ENCODE measurements at regions not wholly inside any gene's neighbourhood (a gene's known extent, or its start where the extent isn't known, plus 50 kb on each side); places are given as distances from the start of the nearest gene placed in this dataset.
"Not testable (repeated sequence)": the region's sequence is repeated elsewhere in the genome, so short reads cannot be mapped to it uniquely, and the experiment has no call there.

DNA sequence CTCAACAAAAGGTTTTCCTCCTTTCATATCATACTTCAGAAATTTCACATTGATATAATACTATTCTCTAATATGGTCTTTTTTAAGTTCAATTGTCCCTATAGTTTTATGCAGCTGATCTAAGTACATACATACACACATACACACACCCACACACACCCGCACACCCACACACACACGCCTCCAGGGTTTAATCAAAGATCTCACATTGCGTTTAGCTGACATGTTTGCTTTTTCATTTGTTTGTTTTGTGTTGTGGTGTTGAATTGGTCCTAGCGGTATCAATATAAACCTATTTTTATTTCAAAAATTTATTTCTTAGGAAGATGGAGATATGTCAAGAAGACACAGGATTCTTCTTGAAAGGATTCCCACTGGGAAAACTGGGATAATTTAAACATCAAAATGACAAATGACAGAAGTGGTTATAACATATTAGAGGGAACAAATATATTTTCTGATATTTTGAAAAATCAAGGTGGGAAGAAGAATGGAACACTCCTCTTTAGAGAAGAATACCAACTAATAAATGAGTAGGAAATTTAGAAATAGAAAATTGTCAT, 434.9 kb upstream of the SLC30A5 start:
- DNase-seq (ENCODE audit: low read depth) = no peak

DNA sequence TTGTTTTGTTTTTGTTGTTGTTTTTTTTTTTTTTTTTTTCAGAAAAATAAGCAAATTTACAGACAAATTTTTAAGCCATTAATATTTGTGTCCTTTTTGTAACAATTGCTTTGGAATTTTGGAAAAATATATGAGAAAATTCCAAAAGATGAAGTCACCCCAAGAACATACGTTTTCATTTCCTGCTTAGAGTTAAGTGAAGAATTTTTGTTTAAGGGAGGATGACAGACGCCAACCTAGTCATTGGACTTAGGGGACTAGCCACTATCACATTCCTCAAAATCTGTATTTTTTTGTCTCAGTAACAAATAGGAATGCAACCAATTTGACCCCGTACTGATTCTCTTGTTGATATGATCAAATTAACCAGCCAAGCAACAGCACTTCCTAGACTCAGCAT, 433.9 kb upstream of the SLC30A5 start:
- DNase-seq (ENCODE audit: low read depth) = no peak

DNA sequence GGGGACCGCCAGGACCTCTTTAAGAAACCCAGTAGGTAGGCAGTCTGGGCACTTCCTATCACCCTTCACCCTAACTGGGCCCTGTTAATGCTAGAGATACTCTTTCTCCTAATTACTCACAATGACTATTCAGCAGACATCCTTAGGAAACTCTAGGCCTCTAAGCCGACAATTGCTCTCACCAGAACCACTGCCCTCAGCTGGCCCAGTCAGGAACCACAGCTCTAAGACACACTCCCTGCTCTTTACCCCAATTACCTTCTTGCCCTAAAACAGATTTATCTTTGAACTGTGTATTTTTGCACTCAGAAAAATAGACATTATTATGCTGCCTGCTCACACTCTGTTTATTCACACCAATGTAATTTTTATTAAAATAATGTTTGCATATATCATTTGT, 432.6 kb upstream of the SLC30A5 start:
- no peak for DNase-seq (ENCODE audit: low read depth)

DNA sequence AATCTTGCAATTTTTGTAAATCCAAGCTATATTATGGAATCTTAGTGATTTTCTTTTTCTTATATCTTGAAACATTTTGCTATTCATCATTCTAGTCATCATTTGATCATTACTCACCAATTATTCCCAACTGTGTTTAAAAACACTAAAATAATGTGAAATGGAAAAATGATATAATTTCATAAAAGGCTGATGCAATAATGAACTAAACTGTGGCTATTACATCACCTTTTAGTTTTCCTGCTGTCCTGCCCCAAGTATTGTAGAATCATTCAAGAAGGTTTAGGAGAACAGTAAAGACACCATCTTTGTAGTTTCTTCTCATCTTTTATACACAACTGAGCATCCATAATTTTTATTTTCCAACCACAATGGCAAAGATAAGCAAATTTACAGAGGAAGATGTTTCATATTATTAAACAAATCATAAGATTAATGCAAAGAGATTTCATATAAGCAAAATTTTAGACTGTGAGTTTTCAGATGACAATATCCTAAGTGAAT, 431.0 kb upstream of the SLC30A5 start:
- no peak for DNase-seq (ENCODE audit: low read depth)

GRCh38 chr5:68669864-68670575, 423.8 kb upstream of the SLC30A5 start:
- no peak for DNase-seq (ENCODE audit: low read depth)

- no peak for DNase-seq (ENCODE audit: low read depth)
These were observed 420.6 kb upstream of the SLC30A5 start for GRCh38 chr5:68673106-68673822.

- no peak for DNase-seq (ENCODE audit: low read depth)
These were observed 420.0 kb upstream of the SLC30A5 start for GRCh38 chr5:68673823-68674180.

GRCh38 chr5:68679041-68679440, 414.8 kb upstream of the SLC30A5 start:
- DNase-seq (ENCODE audit: low read depth) = no peak

DNA sequence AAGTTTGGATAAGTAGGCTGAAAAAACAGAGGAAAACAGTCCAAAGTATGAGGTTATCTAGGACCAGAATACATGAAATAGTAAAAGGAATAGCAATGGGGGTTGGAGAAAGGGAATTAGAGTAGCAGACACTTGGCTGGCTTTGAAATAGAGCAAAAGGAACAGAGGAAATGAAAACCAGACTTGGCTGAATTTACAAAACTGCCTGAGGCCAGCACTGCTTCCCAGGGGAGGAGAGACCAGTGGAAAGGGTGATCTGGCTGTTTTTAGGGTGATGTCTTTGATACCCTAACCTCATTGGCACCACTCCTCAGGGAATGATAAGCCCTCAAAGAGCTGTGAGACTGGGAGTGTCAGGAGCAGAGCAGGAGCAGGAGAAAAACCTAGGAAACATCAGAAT, 413.4 kb upstream of the SLC30A5 start:
- DNase-seq (ENCODE audit: low read depth) = no peak

GRCh38 chr5:68681929-68682328, 411.9 kb upstream of the SLC30A5 start:
- DNase-seq (ENCODE audit: low read depth) = no peak

- no peak for DNase-seq (ENCODE audit: low read depth)
These were observed 411.2 kb upstream of the SLC30A5 start for GRCh38 chr5:68682400-68683160.

- no peak for DNase-seq (ENCODE audit: low read depth)
These were observed 410.2 kb upstream of the SLC30A5 start for GRCh38 chr5:68683632-68684036.

DNA sequence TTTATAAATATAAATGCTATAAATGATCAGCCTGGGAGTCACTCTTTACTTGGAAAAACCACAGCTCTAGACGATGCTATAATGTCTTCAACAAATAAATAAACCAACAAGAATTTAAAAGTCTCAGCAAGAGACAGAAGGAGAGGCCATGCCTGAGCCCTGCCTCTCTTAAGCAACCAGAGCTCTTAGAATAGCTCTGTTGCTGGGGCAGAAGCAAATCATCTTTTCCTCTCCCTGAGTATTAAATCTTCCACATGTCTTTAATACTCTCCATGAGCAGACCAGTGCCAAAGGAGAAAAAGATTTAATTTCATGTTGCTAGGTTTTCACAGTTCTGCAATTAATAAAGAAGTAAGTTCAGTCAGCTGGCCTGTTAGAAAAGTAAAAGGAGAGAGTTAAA, 408.0 kb upstream of the SLC30A5 start:
- DNase-seq (ENCODE audit: low read depth) = no peak

- no peak for DNase-seq (ENCODE audit: low read depth)
These were observed 405.3 kb upstream of the SLC30A5 start for GRCh38 chr5:68688547-68688946.

DNA sequence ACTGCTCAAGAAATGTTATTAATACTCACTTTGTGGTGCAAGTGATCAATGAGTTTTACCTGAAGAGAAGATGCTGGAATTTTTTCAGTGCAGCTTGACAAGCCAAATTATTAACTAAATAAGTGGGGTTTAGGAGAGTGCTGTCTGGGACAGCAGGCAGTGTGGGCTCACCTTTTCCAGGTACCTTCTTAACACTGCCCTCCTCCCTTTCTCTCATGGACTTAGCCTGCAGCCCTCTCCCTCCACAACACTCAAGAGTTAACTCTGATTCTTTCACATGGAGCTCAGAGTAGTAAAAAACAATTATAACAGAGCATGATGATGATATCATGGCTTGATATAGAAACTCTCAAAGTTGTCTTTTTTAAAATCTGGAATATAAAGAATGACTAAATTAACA, 404.8 kb upstream of the SLC30A5 start:
- no peak for DNase-seq (ENCODE audit: low read depth)

DNA sequence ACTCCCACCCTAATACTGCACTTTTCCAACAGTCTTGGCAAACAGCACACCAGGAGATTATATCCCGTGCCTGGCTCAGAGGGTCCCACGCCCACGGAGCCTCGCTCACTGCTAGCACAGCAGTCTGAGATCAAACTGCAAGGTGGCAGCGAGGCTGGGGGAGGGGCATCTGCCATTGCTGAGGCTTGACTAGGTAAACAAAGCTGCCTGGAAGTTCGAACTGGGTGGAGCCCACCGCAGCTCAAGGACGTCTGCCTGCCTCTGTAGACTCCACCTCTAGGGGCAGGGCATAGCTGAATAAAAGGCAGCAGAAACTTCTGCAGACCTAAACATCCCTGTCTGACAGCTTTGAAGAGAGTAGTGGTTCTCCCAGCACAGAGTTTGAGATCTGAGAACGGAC, 401.9 kb upstream of the SLC30A5 start:
- DNase-seq (ENCODE audit: low read depth) = not testable (repeated sequence)

DNA sequence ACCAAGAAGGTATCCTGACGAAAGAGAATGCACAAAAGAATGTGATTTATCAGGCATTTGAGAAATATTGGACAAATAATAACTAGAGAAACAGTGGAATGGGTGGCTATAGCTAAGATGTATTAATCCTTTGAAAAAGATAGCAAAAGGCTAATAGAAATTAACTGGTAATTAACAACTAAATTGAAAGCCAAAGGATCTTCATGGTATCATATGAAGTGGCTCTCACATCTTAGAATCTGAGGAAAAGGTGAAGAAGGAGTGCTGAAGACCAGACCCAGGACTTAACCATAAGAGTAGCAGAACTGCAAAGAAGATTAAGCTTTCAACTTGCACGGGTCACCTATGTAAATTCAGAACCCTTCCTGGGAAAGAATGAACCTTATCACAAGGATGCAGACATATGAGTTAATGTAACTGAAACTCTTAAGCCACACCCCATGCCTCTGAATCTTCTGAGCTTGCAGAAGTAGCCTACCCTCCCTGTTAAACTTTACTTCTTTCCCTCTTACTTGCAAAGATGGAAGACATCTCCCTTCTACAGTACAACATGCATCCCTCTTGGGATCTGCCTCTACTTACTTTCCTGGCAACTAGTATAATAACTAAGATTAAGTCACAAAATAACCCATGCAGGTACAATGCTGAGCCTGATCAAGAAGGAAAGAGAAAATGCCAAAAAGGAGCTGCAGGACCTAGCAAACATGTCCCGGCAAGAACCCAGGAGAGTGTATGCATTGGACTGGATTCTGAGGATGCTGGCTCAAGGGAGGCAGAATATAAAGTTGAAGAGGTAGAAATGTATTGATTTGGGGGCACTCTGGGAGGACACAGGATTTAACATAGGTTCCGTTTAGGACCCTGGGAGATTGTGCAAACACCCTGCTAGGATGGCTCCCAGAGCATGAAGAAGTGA, 395.5 kb upstream of the SLC30A5 start:
- no peak for DNase-seq (ENCODE audit: low read depth)

DNA sequence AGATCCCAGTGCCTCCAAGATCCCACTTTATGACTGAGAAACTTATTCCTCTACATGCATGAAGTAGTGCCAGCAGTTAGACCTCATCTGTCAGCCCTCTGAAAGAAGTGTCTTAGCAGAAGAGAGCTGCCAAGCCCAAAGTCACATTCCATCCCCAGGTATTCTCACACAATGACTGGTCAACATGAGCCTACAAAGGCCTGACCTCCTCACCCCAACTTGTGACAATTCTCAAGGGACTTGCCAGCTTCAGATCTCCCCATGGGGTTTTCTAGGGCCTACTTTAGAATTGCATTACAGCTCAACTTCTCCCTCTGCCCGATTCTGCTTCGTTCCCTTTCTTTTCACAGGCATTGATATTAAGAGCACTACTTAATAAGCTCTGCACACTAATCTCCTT, 393.8 kb upstream of the SLC30A5 start:
- DNase-seq (ENCODE audit: low read depth) = no peak

DNA sequence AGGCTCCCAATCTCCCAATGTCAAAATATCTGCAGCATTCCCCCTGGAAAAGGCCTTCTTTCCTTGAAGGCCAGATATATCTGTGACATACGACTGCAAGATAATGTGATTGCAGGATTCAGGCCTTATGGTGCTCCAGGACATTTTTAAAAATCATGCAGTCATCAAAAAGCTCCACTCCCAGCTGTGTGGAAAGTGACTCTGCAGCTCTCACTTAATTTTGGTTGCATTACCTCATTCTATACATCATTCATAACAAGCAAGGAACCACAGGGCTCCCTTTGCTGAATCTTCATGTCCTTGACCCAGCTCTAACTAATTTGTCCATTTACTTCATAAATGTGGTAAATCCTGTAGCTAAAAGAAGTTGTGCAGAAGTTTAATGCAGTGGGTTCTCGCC, 386.2 kb upstream of the SLC30A5 start:
- no peak for DNase-seq (ENCODE audit: low read depth)

DNA sequence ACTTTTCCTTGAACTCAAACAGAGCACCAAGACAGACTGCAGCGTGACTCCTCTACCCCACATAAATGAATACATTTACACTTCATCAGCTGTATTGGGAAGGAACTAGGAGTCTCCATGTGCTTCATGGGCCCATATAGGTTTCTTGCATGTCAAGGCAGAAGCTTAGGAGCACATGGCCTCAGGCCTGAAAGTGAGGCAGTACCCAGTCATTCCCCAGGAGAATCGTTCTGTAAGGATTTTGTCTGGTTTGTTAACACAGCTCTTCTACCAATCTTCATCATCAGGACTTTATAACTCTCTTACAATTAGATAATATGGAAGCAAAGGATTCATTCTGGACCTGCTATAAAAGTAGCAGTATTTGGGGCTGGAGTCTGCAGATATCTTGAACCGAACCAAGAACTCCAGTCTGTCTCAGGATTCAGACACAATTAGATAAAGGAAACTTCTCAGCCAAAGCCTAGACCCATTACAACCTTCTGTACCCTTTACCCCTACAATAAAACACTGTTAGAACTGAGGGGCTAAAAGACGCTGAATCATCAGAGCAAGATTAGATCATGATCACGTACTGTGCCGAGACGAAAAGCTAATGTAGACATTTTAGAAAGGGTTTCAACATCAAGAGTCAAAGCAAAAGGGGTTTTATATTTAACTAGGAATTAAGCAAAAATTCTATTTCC, 385.5 kb upstream of the SLC30A5 start:
- DNase-seq (ENCODE audit: low read depth) = no peak

DNA sequence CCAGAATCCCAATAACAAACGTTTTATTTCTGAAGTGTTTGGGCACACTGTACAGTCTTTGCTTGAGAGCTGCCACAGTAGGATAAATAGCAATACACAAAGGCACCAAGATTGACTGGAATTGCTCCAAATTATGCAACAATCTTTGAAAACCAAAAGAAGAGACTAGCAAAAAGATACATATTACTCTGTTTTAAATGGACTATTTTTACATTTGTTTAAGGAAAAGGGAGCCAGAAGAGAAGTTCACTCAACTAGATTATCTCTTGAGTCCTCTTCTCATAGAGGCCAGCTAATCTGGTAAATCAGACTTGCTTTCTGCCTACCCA, 385.0 kb upstream of the SLC30A5 start:
- DNase-seq (ENCODE audit: low read depth) = no peak

Data from stimulated activated CD4-positive, alpha-beta T cell treated with anti-CD3 and anti-CD28 coated beads, Interleukin-2, amount 100 ng/mL, for 4 hours (primary cell).